Peyer's patch (tissue), 4 donors: ENCODE measurements at regions not wholly inside any gene's neighbourhood (a gene's known extent, or its start where the extent isn't known, plus 50 kb on each side); places are given as distances from the start of the nearest gene placed in this dataset.

ENCODE experiments used
- DNase-seq, 3 donors: peaks; one replicate each; pipeline ENCODE4 v3.0.0-alpha.2; 2017 to 2019
- H3K27ac ChIP-seq, 4 donors: fragments of 200-600 bp; sonication (generic); one replicate each; pipeline ENCODE4 v1.5.1; 2016 to 2019
- H3K27me3 ChIP-seq, 2 donors: fragments of 200-600 bp; sonication (generic); one replicate each; pipeline ENCODE4 v1.5.1; 2019
- H3K36me3 ChIP-seq, 3 donors: fragments of 200-600 bp; sonication (generic); one replicate each; pipeline ENCODE4 v1.5.1; 2016 to 2019
- H3K4me1 ChIP-seq, 4 donors: fragments of 200-600 bp; sonication (generic); one replicate each; pipeline ENCODE4 v1.5.1; 2016 to 2019
- H3K4me3 ChIP-seq, 4 donors: fragments of 200-600 bp; sonication (generic); 1 replicate in 3 of 4; 2 replicates in 1 of 4; pipeline ENCODE4 v1.5.1; 2016 to 2019; ENCODE audit warnings: mild to moderate bottlenecking in 1 of 4
- H3K9me3 ChIP-seq, 4 donors: fragments of 200-600 bp; sonication (generic); one replicate each; pipeline ENCODE4 v1.5.1; 2016 to 2019; ENCODE audit warnings: mild to moderate bottlenecking in 1 of 4
- POLR2A ChIP-seq, 2 donors: fragments of 450-650 bp; IDR thresholded peaks; one replicate each; pipeline ENCODE4 v1.5.1; 2017; ENCODE audit warnings: antibody characterized with exemption in 2 of 2, mild to moderate bottlenecking in 2 of 2, moderate library complexity in 2 of 2
- TF ChIP-seq, protein P1 (sequence below), 6 experiments: fragments of 450-650 bp in 4 of 6; fragments of 200-600 bp in 2 of 6; sonication (generic) in 1 of 6; IDR thresholded peaks; one replicate each; pipeline ENCODE4 v1.5.1; 2017 to 2019; ENCODE audit warnings: antibody characterized with exemption in 6 of 6, mild to moderate bottlenecking in 3 of 6, moderate library complexity in 1 of 6

DNA sequence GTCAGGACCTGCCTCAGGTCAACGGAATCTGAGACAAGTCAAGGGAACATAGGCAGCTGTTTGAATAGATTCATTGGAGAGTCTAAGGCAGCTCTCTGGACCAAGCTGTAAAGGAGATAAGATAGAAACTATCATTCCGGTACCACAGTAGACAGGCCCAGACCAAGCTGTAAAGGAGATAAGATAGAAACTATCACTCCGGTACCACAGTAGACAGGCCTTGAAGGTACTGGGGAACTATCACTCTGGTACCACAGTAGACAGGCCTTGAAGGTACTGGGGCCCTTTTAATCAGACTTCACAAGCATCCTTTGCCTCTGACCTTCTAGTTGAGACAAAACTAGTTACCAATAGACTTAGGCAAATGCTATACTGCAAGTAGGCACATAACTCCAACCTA is 346.1 kb downstream of the DCDC2C start:
- no peak overlapping the region for H3K4me3 ChIP-seq
- TF ChIP-seq POLR2A (IDR thresholded peaks at IDR 0.05) = no peak
- DNase-seq = no peak

DNA sequence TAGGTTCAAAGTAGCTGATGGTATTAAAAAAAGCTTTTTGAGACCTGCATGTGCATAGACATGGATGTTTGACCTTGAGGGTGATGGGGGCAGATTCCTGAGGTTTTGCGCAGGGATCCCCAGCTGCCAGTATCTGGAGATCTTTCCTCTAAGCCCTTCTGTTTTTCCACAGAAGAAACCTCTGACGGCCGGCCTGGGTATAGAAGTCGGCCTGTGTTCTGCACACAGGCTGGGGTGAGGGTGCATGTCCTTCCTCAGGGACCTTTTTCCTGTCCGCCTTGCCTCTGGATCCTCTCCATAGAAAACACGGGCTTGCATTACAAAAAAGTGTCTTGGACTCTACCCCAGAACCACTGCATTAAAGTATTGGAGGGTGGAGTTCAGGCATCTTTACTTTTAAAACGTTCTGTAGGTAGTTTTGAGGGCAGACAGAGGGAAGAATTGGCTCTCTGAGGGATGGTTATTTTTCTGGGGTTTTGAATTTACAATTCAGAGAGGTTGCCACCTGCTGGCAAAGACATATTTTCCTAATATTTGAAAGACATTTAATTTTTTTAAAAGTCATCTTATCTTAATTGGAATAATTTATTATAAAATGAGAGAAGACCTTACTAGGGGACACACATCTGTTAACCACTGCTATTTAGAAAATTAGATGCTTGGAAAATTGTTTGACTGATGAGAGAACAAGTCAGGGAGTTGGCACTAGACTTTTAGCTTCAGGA is 350.6 kb downstream of the DCDC2C start:
- DNase-seq = no peak
- Histone ChIP-seq H3K27me3 (no peaks in the 10 kb centered on the region), H3K36me3 (no peaks in the 10 kb centered on the region), H3K4me3 (no peak overlapping the region), H3K4me1 (no peaks in the 10 kb centered on the region), H3K9me3 (no peaks in the 10 kb centered on the region), H3K27ac (no peak overlapping the region)
- TF ChIP-seq, protein P1, sequence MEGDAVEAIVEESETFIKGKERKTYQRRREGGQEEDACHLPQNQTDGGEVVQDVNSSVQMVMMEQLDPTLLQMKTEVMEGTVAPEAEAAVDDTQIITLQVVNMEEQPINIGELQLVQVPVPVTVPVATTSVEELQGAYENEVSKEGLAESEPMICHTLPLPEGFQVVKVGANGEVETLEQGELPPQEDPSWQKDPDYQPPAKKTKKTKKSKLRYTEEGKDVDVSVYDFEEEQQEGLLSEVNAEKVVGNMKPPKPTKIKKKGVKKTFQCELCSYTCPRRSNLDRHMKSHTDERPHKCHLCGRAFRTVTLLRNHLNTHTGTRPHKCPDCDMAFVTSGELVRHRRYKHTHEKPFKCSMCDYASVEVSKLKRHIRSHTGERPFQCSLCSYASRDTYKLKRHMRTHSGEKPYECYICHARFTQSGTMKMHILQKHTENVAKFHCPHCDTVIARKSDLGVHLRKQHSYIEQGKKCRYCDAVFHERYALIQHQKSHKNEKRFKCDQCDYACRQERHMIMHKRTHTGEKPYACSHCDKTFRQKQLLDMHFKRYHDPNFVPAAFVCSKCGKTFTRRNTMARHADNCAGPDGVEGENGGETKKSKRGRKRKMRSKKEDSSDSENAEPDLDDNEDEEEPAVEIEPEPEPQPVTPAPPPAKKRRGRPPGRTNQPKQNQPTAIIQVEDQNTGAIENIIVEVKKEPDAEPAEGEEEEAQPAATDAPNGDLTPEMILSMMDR (IDR thresholded peaks at IDR 0.05) = no peak
- no peak for TF ChIP-seq POLR2A (IDR thresholded peaks at IDR 0.05)

More for the DNA sequence above, 346.1 kb downstream of the DCDC2C start:
- Histone ChIP-seq H3K4me1 (no peaks in the 10 kb centered on the region), H3K27ac (no peak overlapping the region), H3K9me3 (no peaks in the 10 kb centered on the region), H3K36me3 (no peaks in the 10 kb centered on the region), H3K27me3 (no peaks in the 10 kb centered on the region)

DNA sequence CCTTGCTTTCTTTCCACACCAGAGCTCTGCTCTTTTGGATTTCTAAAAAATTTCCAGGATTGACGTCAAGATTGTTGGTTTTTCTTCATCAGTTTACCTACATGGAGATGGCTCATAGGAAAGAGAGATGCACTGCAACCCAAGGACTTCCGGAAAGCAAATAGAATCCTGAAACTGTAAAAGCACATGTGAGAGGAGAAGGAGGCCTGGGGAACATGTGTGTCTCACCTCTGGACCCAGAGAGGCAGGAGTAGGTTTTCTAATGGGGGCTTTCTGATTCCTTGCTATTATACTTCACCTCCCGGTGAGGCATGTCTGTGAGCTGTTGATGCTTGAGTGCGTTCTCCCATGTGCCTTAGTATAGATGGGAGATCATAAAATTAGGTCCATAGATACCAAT is 362.8 kb downstream of the DCDC2C start:
- Histone ChIP-seq H3K4me1 (no peaks in the 10 kb centered on the region), H3K27ac (no peak overlapping the region), H3K4me3 (no peak overlapping the region), H3K9me3 (peaks cover 0 to 2% (median 0%) of the 10 kb centered on the region in 4 donors), H3K27me3 (no peaks in the 10 kb centered on the region), H3K36me3 (no peaks in the 10 kb centered on the region)
- no peak for DNase-seq
- TF ChIP-seq POLR2A (IDR thresholded peaks at IDR 0.05) = no peak
- TF ChIP-seq, protein P1 (IDR thresholded peaks at IDR 0.05) = no peak

DNA sequence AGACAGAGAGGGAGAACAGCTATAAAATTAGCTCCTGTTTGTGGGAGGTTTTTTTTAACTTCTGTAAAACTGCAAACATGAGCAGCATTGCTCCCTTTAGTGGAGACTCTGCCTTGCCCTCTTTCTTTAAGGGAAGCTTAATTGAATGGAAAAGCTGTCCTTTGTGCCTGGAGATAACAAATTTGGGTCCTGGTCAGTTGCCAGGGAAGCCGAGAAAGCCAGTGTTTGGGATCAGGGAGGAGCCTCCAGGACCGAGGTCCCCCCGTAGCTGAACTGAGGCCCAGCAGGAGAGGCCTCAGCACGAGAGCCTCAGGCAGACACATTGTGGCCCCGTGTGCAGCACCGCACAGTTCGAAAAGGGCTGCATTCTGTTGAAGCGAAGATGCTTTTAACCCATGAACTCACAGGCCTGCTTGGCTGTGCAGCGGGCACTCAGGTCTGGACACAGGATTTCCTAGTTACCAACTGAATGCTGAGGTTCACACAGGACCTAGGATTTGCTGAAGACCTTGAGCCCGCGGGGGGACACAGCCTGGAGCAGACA is 369.7 kb downstream of the DCDC2C start:
- no peak for DNase-seq
- Histone ChIP-seq H3K36me3 (no peaks in the 10 kb centered on the region), H3K27me3 (no peaks in the 10 kb centered on the region), H3K4me3 (no peak overlapping the region), H3K4me1 (no peaks in the 10 kb centered on the region), H3K27ac (no peak overlapping the region), H3K9me3 (peaks cover 0 to 3% (median 0%) of the 10 kb centered on the region in 4 donors)
- TF ChIP-seq, protein P1 (IDR thresholded peaks at IDR 0.05) = no peak
- TF ChIP-seq POLR2A (IDR thresholded peaks at IDR 0.05) = no peak

DNA sequence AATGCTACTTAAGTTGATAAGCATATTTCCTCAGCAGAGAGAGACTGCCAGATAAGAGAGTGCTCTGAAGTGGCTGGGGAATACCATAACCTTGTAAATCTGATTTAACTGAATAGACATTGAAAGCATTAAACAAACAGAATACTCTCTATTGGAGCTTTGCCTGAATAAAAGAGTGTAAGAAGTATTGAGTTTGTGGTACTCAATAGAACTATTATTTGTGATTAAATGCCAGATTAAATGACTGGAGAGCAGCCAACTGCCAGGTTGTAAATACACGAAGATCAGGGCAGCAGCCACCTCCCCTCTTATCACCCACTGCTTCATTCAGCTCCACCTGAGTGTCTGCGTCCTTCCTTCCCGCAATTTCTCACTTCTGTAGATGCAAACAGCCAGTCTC is 373.6 kb downstream of the DCDC2C start:
- H3K4me1 ChIP-seq = no peaks in the 10 kb centered on the region
- no peak for DNase-seq
- TF ChIP-seq, protein P1 (IDR thresholded peaks at IDR 0.05) = no peak
- no peak for TF ChIP-seq POLR2A (IDR thresholded peaks at IDR 0.05)
- H3K27me3 ChIP-seq = no peaks in the 10 kb centered on the region
- no peak overlapping the region for H3K27ac ChIP-seq
- H3K4me3 ChIP-seq = no peak overlapping the region
- H3K9me3 ChIP-seq = no peaks in the 10 kb centered on the region
- no peaks in the 10 kb centered on the region for H3K36me3 ChIP-seq

DNA sequence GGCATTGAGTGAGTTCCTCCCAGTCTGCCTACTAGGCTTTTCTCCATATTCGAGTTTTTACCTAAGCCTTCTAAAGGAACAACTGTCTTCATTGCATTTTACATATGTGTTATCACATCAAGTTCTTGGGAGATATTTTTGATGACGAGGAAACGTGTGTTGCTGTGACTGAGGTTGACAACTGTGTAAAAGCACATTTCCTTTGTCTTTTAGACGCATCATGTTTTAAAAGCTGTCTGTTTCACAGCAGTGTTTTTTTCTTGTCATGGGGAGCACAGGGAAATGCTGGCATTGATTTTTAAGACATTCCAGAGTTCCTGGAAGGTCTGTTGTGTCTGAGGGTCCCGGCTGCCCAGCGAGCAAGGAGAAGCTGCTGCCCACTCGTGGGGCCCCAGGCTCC is 381.8 kb downstream of the DCDC2C start:
- no peaks in the 10 kb centered on the region for H3K4me1 ChIP-seq
- TF ChIP-seq POLR2A (IDR thresholded peaks at IDR 0.05) = no peak
- TF ChIP-seq, protein P1 (IDR thresholded peaks at IDR 0.05) = no peak
- H3K9me3 ChIP-seq = peaks cover 0 to 5% (median 0%) of the 10 kb centered on the region in 4 donors
- H3K36me3 ChIP-seq = no peaks in the 10 kb centered on the region
- H3K27me3 ChIP-seq = no peaks in the 10 kb centered on the region
- H3K4me3 ChIP-seq = no peak overlapping the region
- no peak overlapping the region for H3K27ac ChIP-seq
- no peak for DNase-seq
